Small intestine (tissue), 7 donors: ENCODE measurements at regions not wholly inside any gene's neighbourhood (a gene's known extent, or its start where the extent isn't known, plus 50 kb on each side); places are given as distances from the start of the nearest gene placed in this dataset.

Experiments
- DNase-seq, 2 donors: peaks; one replicate each; pipeline versions ENCODE4 v3.0.0 to v3.0.0-alpha.2; 2013
- FAIRE-seq: peaks from 2 replicates; lab custom pipeline; 2012; peaks lifted over from hg19 to GRCh38; lab: Jason Lieb, UNC
- H3K27ac ChIP-seq, 3 donors: one replicate each; pipeline ENCODE4 v1.5.1; 2013; ENCODE audit warnings: low read length in 2 of 3, mild to moderate bottlenecking in 2 of 3, control low read depth in 1 of 3, inconsistent platforms in 1 of 3, low read depth in 1 of 3, moderate library complexity in 1 of 3
- H3K27me3 ChIP-seq, 3 donors: one replicate each; pipeline ENCODE4 v1.6.1; 2013; ENCODE audit warnings: low read length in 3 of 3, inconsistent platforms in 1 of 3; ENCODE audit not compliant: control insufficient read depth in 3 of 3, insufficient read depth in 3 of 3
- H3K36me3 ChIP-seq, 3 donors: one replicate each; pipeline ENCODE4 v1.6.1; 2013; ENCODE audit warnings: low read length in 3 of 3, inconsistent platforms in 1 of 3, low read depth in 1 of 3, mild to moderate bottlenecking in 1 of 3, moderate library complexity in 1 of 3; ENCODE audit not compliant: control insufficient read depth in 3 of 3, insufficient read depth in 2 of 3
- H3K4me1 ChIP-seq, 3 donors: one replicate each; pipeline ENCODE4 v1.6.1; 2013; ENCODE audit warnings: low read length in 2 of 3, inconsistent platforms in 1 of 3, low read depth in 1 of 3, mild to moderate bottlenecking in 1 of 3, moderate library complexity in 1 of 3; ENCODE audit not compliant: control insufficient read depth in 3 of 3, insufficient read depth in 2 of 3
- H3K4me3 ChIP-seq, 3 donors: one replicate each; pipeline ENCODE4 v1.5.1; 2013; ENCODE audit warnings: low read length in 3 of 3, control low read depth in 1 of 3, inconsistent platforms in 1 of 3, low read depth in 1 of 3, mild to moderate bottlenecking in 1 of 3, moderate library complexity in 1 of 3
- H3K9me3 ChIP-seq, 2 donors: one replicate each; pipeline ENCODE4 v1.6.1; 2013; ENCODE audit warnings: low read depth in 1 of 2, low read length in 1 of 2; ENCODE audit not compliant: control insufficient read depth in 2 of 2, insufficient read depth in 1 of 2
- WGBS, 3 donors: extraction: QIAGEN DNeasy Blood & Tissue Kit; methylation state at CpG; one replicate each; pipeline ENCODE4 v1.1.7; 2013; 5-methylcytosine and 5-hydroxymethylcytosine counted together
- donor health status: healthy with polysubstance abuse.
- donor health status: control.
- donor health status: control.
- donor health status: Bipolar disorder and iron deficiency.
- donor health status: healthy.

DNA sequence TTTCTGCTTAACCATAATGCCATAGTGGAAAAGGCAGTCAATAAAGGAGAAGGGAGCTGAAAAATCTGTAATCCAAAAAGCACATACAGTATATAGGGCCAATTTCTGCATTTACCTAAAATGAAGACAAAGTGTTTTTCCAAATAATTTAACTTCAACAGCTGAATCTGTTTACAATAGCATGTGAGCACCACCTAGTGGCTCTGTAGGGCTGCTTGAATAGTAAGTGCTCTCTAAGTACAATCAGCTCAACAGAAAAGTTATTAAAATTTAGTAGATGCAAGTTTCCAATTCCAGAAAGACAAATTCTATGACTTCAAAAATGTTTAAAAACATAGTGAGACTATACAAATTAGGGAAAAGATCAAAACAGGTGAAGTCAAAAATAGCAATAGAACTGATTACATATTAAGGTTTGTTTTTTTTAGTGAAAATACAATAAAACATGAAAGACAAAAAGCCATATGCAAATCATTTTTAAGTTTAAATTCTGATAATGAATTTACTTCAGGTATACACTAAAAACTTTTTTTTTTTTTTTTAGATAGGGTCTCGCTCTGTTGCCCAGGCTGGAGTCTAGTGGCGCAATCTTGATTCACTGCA, 220.0 kb downstream of the SETD4 start:
- Histone ChIP-seq H3K27ac (no peak overlapping the region), H3K27me3 (no peaks in the 10 kb centered on the region), H3K36me3 (no peaks in the 10 kb centered on the region), H3K9me3 (no peaks in the 10 kb centered on the region), H3K4me3 (no peak overlapping the region), H3K4me1 (no peaks in the 10 kb centered on the region)
- DNase-seq = peak; percentile 73 to 74
- peak; percentile 83 for FAIRE-seq
- WGBS, 3 donors = 95 to 100% (median 100%) methylated on average over 2 of the region's 2 CpGs

DNA sequence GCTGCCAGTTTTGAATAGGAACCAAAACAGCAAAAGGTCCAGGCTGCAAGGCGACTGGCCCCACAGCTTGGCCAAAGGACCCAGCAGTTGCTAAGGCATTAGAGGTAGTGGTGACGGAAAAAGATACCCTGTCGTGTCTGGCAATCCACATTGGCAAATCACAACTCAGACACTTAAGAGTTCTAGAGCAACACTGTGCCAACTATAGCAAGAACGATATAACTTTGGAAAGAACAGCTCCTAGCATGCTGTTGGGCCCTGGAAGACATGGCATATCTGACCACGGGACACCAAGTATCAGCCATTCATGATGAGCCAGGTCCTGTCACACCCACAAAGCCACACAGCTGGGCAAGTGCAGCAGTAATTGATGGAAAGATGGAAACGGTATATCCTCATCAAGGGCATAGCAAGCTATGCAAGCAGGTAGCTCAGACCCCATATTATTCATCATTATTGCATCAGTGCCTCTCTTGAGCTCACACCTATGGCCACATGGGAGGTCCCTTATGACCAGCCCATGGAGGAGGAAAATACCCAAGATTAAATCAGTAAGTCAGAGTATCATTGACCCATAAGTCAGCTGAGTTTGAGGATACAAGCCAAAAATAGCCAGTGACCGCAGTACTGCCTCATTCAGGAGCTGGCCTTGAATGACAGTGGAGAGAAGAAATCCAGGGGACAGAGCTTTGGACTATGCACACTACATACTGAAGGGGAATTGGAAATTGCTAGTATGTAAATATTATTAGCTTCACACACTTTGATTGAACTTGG, 221.2 kb downstream of the SETD4 start:
- DNase-seq (no peak), FAIRE-seq (no peak)
- Histone ChIP-seq H3K4me3 (no peak overlapping the region), H3K9me3 (no peaks in the 10 kb centered on the region), H3K4me1 (no peaks in the 10 kb centered on the region), H3K36me3 (no peaks in the 10 kb centered on the region), H3K27me3 (no peaks in the 10 kb centered on the region), H3K27ac (no peak overlapping the region)
- 89 to 91% (median 89%) methylated on average over 7 of the region's 7 CpGs for WGBS, 3 donors

DNA sequence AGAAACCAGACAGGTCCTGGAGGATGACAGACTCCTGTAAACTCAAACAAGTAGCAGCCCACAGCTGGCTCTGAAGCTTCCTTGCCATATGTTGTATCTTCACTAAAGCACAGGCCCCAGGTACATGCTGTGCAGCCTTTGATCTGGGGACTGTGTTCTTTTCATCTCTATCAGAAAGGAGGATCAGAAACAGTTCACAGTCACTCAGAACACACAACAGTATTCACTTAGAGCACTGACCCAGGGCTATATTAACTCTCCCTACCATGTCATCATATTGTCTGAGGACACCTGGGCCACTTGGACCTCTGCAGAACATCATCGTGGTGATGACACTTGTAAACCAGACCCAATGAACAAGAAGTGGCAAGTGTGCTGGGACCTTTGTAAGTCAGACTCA, 222.0 kb downstream of the SETD4 start:
- Histone ChIP-seq H3K4me1 (no peaks in the 10 kb centered on the region), H3K27me3 (no peaks in the 10 kb centered on the region), H3K4me3 (no peak overlapping the region), H3K9me3 (no peaks in the 10 kb centered on the region), H3K36me3 (no peaks in the 10 kb centered on the region), H3K27ac (no peak overlapping the region)
- FAIRE-seq (no peak), DNase-seq (no peak)
- WGBS, 3 donors = 50 to 67% (median 60%) methylated on average over 1 of the region's 1 CpG

DNA sequence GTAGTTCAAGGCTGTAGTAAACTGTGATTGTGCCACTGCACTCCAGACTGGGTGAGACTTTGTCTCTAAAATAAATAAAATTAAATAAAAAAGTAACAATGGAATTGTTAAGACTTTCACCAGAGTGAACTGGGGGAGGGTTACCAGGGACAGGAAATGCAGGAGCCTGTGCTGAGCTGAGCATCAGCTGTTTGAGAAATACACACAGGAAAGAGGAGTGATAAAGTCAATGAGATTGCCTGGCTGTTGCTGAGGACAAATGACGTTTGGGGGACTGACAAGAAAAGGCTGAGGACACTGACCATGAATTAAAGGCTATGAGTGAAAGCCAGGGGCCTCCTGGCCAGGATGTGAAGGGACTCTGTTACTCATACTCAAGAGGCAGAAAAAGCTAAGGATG, 226.3 kb downstream of the SETD4 start:
- no peak for FAIRE-seq
- Histone ChIP-seq H3K36me3 (no peaks in the 10 kb centered on the region), H3K9me3 (no peaks in the 10 kb centered on the region), H3K4me1 (peaks cover 0 to 1% (median 0%) of the 10 kb centered on the region in 3 donors), H3K27me3 (no peaks in the 10 kb centered on the region), H3K4me3 (no peak overlapping the region), H3K27ac (no peak overlapping the region)
- no peak for DNase-seq
- 11 to 35% (median 22%) methylated on average over 1 of the region's 1 CpG for WGBS, 3 donors

DNA sequence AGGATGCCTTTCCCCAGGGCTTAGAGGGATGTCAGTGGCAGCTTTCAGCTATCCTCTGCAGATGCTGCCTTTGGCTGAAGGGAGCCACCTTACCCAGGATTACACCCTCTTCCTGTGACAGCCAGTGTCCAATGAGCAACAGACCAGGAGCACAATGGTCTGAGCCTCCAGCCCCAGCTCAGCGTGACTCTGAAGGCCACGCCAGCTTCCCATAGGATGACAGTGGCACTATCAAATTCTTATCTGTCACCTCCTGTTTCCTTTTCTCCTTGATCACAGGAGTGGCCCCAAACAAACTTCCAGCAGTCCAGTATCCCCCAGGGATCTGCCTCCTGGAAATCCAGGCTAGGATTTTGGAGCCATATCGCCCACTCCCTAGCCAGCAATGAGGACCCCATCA, 226.9 kb downstream of the SETD4 start:
- H3K4me3 ChIP-seq = no peak overlapping the region
- DNase-seq (no peak), FAIRE-seq (no peak)
- H3K9me3 ChIP-seq = no peaks in the 10 kb centered on the region
- H3K27me3 ChIP-seq = no peaks in the 10 kb centered on the region
- no peaks in the 10 kb centered on the region for H3K36me3 ChIP-seq
- H3K27ac ChIP-seq = no peak overlapping the region
- H3K4me1 ChIP-seq = peaks cover 0 to 2% (median 0%) of the 10 kb centered on the region in 3 donors
- 70 to 83% (median 76%) methylated on average over 3 of the region's 3 CpGs for WGBS, 3 donors

DNA sequence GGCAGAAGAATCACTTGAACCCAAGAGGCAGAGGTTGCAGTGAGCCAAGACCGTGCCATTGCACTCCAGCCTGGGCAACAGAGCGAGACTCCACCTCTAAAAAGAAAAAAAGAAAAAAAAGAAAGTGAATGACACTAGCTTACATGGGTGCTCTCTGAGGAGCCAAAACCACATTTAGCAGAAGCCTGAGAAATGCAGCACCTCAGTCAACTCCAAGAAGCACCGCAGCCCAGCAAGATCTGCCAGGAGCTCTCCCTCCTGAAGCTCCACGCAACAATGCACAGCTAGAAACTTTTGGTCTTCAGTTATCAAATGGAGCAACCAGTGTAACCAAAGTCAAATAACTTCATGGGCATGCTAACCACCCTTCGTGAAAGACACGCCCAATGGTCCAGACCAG, 229.1 kb downstream of the SETD4 start:
- FAIRE-seq (no peak), DNase-seq (no peak)
- Histone ChIP-seq H3K9me3 (no peaks in the 10 kb centered on the region), H3K4me1 (peaks cover 0 to 2% (median 0%) of the 10 kb centered on the region in 3 donors), H3K27ac (no peak overlapping the region), H3K27me3 (no peaks in the 10 kb centered on the region), H3K4me3 (no peak overlapping the region), H3K36me3 (no peaks in the 10 kb centered on the region)
- WGBS, 3 donors = 90 to 93% (median 91%) methylated on average over 6 of the region's 6 CpGs

DNA sequence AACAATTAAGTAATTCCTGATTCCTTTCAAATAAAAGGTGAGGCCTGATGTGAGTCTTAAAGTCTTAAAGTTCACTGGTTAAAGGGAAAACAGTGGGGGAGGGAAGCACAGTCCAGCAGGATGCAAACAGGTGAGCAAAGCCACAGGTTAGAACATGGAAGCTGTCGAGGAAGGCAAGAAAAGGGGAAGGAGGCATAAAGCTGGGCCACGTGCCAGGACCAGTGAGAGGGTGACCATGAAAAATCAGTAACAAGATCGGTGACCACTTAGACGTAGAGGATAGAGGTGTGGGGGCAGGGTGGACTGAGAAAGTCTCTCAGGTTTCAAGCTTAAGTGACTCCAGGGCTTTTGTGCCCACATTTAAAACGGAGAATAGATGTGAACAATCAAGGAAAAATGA, 231.3 kb downstream of the SETD4 start:
- H3K4me3 ChIP-seq = no peak overlapping the region
- no peak for FAIRE-seq
- WGBS, 3 donors = 13 to 22% (median 14%) methylated on average over 5 of the region's 5 CpGs
- peak in 1 of 2 donors; percentile 33 for DNase-seq
- no peaks in the 10 kb centered on the region for H3K36me3 ChIP-seq
- peaks cover 0 to 2% (median 0%) of the 10 kb centered on the region in 3 donors for H3K4me1 ChIP-seq
- no peaks in the 10 kb centered on the region for H3K27me3 ChIP-seq
- H3K27ac ChIP-seq = no peak overlapping the region
- no peaks in the 10 kb centered on the region for H3K9me3 ChIP-seq

DNA sequence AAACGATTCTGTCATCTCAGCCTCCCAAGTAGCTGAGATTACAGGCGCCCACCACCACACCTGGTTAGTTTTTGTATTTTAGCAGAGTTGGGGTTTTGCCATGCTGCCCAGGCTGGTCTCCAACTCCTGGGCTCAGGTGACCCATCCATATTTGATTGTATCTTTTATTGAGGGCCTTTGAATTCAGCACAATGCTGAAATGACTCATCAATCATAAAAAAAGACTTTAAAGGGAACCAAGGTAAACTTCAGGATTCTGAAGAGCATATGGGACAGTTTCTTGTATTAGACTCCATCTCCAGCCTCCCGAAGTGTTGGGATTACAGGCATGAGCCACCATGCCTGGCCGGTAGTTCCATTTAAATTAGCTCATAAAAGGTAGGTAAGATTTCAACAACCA, 232.2 kb downstream of the SETD4 start:
- H3K4me1 ChIP-seq = peaks cover 0 to 2% (median 0%) of the 10 kb centered on the region in 3 donors
- no peaks in the 10 kb centered on the region for H3K27me3 ChIP-seq
- no peak for FAIRE-seq

More for the DNA sequence above, 232.2 kb downstream of the SETD4 start:
- 88 to 92% (median 89%) methylated on average over 4 of the region's 4 CpGs for WGBS, 3 donors
- H3K27ac ChIP-seq = no peak overlapping the region
- no peak overlapping the region for H3K4me3 ChIP-seq
- no peaks in the 10 kb centered on the region for H3K36me3 ChIP-seq
- H3K9me3 ChIP-seq = no peaks in the 10 kb centered on the region
- DNase-seq = no peak
